22Rv1 (cell line): ENCODE measurements at regions not wholly inside any gene's neighbourhood (a gene's known extent, or its start where the extent isn't known, plus 50 kb on each side); places are given as distances from the start of the nearest gene placed in this dataset.

Experiments used
- H3K27ac ChIP-seq: fragments of 450-650 bp; 2 replicates; pipeline ENCODE4 v1.5.1; 2017
- CTCF ChIP-seq: fragments of 450-650 bp; IDR thresholded peaks from 2 replicates; pipeline ENCODE4 v1.5.1; 2017; ENCODE audit warnings: mild to moderate bottlenecking
- ZFX ChIP-seq: fragments of 450-650 bp; IDR thresholded peaks from 2 replicates; pipeline ENCODE4 v1.6.1; 2017; ENCODE audit warnings: antibody characterized with exemption, borderline replicate concordance

GRCh38 chr4:153090670-153091385 is 113.4 kb upstream of the TRIM2 start:
- H3K27ac ChIP-seq, result no peak overlapping the region
- TF ChIP-seq CTCF, result no peak
- no peak for TF ChIP-seq ZFX

GRCh38 chr4:153093396-153093795 is 110.8 kb upstream of the TRIM2 start:
- TF ChIP-seq CTCF (no peak), ZFX (no peak)
- H3K27ac ChIP-seq, result no peak overlapping the region

- TF ChIP-seq ZFX (no peak), CTCF (no peak)
These were observed 110.4 kb upstream of the TRIM2 start for GRCh38 chr4:153093802-153094201.

GRCh38 chr4:153094435-153094834 is 109.8 kb upstream of the TRIM2 start:
- H3K27ac ChIP-seq, result no peak overlapping the region
- TF ChIP-seq CTCF (no peak), ZFX (no peak)

More at GRCh38 chr4:153093802-153094201, 110.4 kb upstream of the TRIM2 start:
- H3K27ac ChIP-seq, result no peak overlapping the region

GRCh38 chr4:153095448-153096204 is 108.6 kb upstream of the TRIM2 start:
- TF ChIP-seq ZFX (no peak), CTCF (no peak)
- H3K27ac ChIP-seq, result no peak overlapping the region

- no peak overlapping the region for H3K27ac ChIP-seq
- TF ChIP-seq ZFX (no peak), CTCF (no peak)
These were observed 107.9 kb upstream of the TRIM2 start for GRCh38 chr4:153096344-153096743.

GRCh38 chr4:153098427-153098826 is 105.8 kb upstream of the TRIM2 start:
- TF ChIP-seq CTCF (no peak), ZFX (no peak)

More at GRCh38 chr4:153098427-153098826, 105.8 kb upstream of the TRIM2 start:
- no peak overlapping the region for H3K27ac ChIP-seq
